Fibroblast of lung (primary cell): ENCODE measurements at regions not wholly inside any gene's neighbourhood (a gene's known extent, or its start where the extent isn't known, plus 50 kb on each side); places are given as distances from the start of the nearest gene placed in this dataset.

Source experiments
- DNase-seq, 2 donors: peaks; one replicate each; pipeline versions ENCODE4 v3.0.0 to v3.0.0-alpha.2; 2010; ENCODE audit warnings: low read depth in 2 of 2
- H2AFZ ChIP-seq: 2 replicates; pipeline ENCODE4 v1.5.1; 2012; ENCODE audit warnings: low read length, control low read depth, inconsistent platforms
- H3K27ac ChIP-seq: 2 replicates; pipeline ENCODE4 v1.5.1; 2011; ENCODE audit warnings: low read length, control low read depth; ENCODE audit not compliant: insufficient read depth
- H3K27me3 ChIP-seq: 2 replicates; pipeline ENCODE4 v1.5.1; 2011; ENCODE audit warnings: mild to moderate bottlenecking, low read length; ENCODE audit not compliant: control insufficient read depth, insufficient read depth
- H3K36me3 ChIP-seq: 2 replicates; pipeline ENCODE4 v1.5.1; 2011; ENCODE audit warnings: low read length; ENCODE audit not compliant: control insufficient read depth, insufficient read depth
- H3K4me1 ChIP-seq: 2 replicates; pipeline ENCODE4 v1.5.1; 2011; ENCODE audit warnings: low read length; ENCODE audit not compliant: control insufficient read depth, insufficient read depth; ENCODE audit errors: extremely low read depth
- H3K4me2 ChIP-seq: 2 replicates; pipeline ENCODE4 v1.5.1; 2011; ENCODE audit warnings: low read length, control low read depth; ENCODE audit not compliant: insufficient read depth; ENCODE audit errors: extremely low read depth
- H3K4me3 ChIP-seq, 4 experiments: fragments of 200-600 bp in 1 of 4; sonication (generic) in 1 of 4; replicated peaks in 1 of 4; 2 replicates each; pipeline ENCODE4 v1.5.1; 2011 to 2016; ENCODE audit warnings: low read length in 4 of 4, low read depth in 3 of 4, mild to moderate bottlenecking in 3 of 4, control low read depth in 2 of 4, inconsistent platforms in 1 of 4, mixed read lengths in 1 of 4; ENCODE audit not compliant: insufficient read depth in 1 of 4; ENCODE audit errors: control extremely low read depth in 1 of 4
- H3K79me2 ChIP-seq: 2 replicates; pipeline ENCODE4 v1.5.1; 2012; ENCODE audit warnings: mild to moderate bottlenecking, low read length, inconsistent platforms; ENCODE audit not compliant: control insufficient read depth, insufficient read depth
- H3K9ac ChIP-seq: 2 replicates; pipeline ENCODE4 v1.5.1; 2011; ENCODE audit warnings: mild to moderate bottlenecking, low read length, control low read depth; ENCODE audit not compliant: insufficient read depth
- H3K9me3 ChIP-seq: 2 replicates; pipeline ENCODE4 v1.5.1; 2012; ENCODE audit warnings: low read depth, low read length; ENCODE audit not compliant: control insufficient read depth, insufficient read depth
- H4K20me1 ChIP-seq: 2 replicates; pipeline ENCODE4 v1.5.1; 2011; ENCODE audit warnings: low read length; ENCODE audit not compliant: control insufficient read depth, insufficient read depth; ENCODE audit errors: extremely low read depth
- CTCF ChIP-seq, 2 donors: IDR thresholded peaks in 1 of 2; conservative IDR thresholded peaks in 1 of 2; 1 replicate in 1 of 2; 2 replicates in 1 of 2; pipeline ENCODE4 v1.5.1; 2011 to 2012; ENCODE audit warnings: low read length in 2 of 2, control low read depth in 1 of 2, inconsistent platforms in 1 of 2, low read depth in 1 of 2, mild to moderate bottlenecking in 1 of 2
- EZH2 ChIP-seq: IDR thresholded peaks from 2 replicates; pipeline ENCODE4 v1.5.1; 2012; ENCODE audit warnings: low read length, control low read depth, mild to moderate bottlenecking; ENCODE audit errors: missing control alignments

GRCh38 chr5:121500310-121500709, 351.4 kb upstream of the FTMT start:
- Histone ChIP-seq H3K36me3 (no peaks in the 10 kb centered on the region), H2AFZ (no peak overlapping the region), H3K79me2 (no peaks in the 10 kb centered on the region), H3K9me3 (no peaks in the 10 kb centered on the region), H3K9ac (no peak overlapping the region), H3K27me3 (no peaks in the 10 kb centered on the region), H3K4me2 (no peak overlapping the region), H3K4me3 (no peak overlapping the region), H3K27ac (no peak overlapping the region), H3K4me1 (no peaks in the 10 kb centered on the region), H4K20me1 (no peaks in the 10 kb centered on the region)
- TF ChIP-seq EZH2, result no peak
- TF ChIP-seq CTCF (conservative IDR thresholded peaks at IDR 0.05 in 1 of 2, IDR thresholded peaks at IDR 0.05 in 1 of 2; ENCODE audit: low read depth in 1 of 2, low read length in 2 of 2), result no peak
- DNase-seq, result no peak

- no peaks in the 10 kb centered on the region for H3K79me2 ChIP-seq
- no peaks in the 10 kb centered on the region for H3K4me1 ChIP-seq
- H4K20me1 ChIP-seq, result no peaks in the 10 kb centered on the region
- H3K4me3 ChIP-seq, result no peak overlapping the region
- peak in 1 of 2 donors; percentile 3 for DNase-seq
- H3K27ac ChIP-seq, result no peak overlapping the region
- H3K4me2 ChIP-seq, result no peak overlapping the region
- no peak overlapping the region for H2AFZ ChIP-seq
- no peaks in the 10 kb centered on the region for H3K36me3 ChIP-seq
- H3K9me3 ChIP-seq, result no peaks in the 10 kb centered on the region
- no peaks in the 10 kb centered on the region for H3K27me3 ChIP-seq
- H3K9ac ChIP-seq, result no peak overlapping the region
- TF ChIP-seq EZH2, result no peak
- no peak for TF ChIP-seq CTCF (conservative IDR thresholded peaks at IDR 0.05 in 1 of 2, IDR thresholded peaks at IDR 0.05 in 1 of 2; ENCODE audit: low read depth in 1 of 2, low read length in 2 of 2)
Measured at GRCh38 chr5:121503111-121503840, 348.4 kb upstream of the FTMT start.

GRCh38 chr5:121516997-121517396, 334.7 kb upstream of the FTMT start:
- Histone ChIP-seq H3K36me3 (no peaks in the 10 kb centered on the region), H2AFZ (no peak overlapping the region), H3K9ac (no peak overlapping the region), H3K27me3 (no peaks in the 10 kb centered on the region), H3K79me2 (no peaks in the 10 kb centered on the region), H4K20me1 (no peaks in the 10 kb centered on the region), H3K4me3 (no peak overlapping the region), H3K27ac (no peak overlapping the region), H3K4me1 (no peaks in the 10 kb centered on the region), H3K9me3 (no peaks in the 10 kb centered on the region), H3K4me2 (no peak overlapping the region)
- no peak for DNase-seq
- no peak for TF ChIP-seq EZH2
- TF ChIP-seq CTCF (conservative IDR thresholded peaks at IDR 0.05 in 1 of 2, IDR thresholded peaks at IDR 0.05 in 1 of 2; ENCODE audit: low read depth in 1 of 2, low read length in 2 of 2), result no peak
